ENCODE measurements at regions not wholly inside any gene's neighbourhood (a gene's known extent, or its start where the extent isn't known, plus 50 kb on each side); places are given as distances from the start of the nearest gene placed in this dataset.

DNA sequence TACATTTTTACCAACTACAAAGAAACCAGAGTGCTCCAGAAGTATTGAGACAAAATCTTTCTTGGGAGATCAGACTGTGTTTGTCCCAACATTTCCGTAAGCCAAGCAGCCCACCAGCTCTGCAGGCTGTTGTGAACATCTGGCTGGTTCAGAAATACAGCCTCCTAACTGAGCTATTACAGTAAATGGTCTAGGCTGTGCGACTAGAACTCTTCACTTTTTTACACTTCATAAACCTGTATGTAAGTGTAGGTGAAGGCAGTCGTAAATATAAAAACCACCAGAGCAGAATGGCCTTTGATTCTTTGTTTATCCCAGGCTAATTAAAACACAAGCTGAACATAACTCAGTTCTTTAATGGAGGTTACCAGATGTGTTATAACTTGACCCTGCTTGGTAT is 235.3 kb downstream of the ARRDC4 start:
- no peak for DNase-seq (ENCODE audit: low spot score)

- no peak for DNase-seq (ENCODE audit: low spot score)
These were observed 235.9 kb downstream of the ARRDC4 start for GRCh38 chr15:98196371-98196770.

DNA sequence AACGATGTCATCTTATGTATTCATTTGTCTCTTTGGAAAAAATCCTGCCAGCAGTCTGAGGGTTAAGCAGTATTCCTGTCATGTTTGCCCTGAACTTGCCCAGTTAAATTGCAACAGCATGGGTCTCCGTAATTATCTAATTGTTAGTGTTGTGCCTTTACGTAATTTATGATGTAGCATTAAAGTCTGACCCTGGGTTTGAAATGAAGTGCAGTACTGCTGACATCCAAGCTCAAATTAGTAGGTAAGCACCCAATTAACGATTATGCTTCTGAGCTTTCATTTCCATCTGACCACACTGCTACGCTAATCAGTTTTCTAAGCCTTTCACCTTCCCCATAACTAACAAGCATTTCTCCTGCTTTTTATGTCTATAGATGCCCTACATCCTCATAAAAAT is 241.8 kb downstream of the ARRDC4 start:
- DNase-seq (ENCODE audit: low spot score) = no peak

DNA sequence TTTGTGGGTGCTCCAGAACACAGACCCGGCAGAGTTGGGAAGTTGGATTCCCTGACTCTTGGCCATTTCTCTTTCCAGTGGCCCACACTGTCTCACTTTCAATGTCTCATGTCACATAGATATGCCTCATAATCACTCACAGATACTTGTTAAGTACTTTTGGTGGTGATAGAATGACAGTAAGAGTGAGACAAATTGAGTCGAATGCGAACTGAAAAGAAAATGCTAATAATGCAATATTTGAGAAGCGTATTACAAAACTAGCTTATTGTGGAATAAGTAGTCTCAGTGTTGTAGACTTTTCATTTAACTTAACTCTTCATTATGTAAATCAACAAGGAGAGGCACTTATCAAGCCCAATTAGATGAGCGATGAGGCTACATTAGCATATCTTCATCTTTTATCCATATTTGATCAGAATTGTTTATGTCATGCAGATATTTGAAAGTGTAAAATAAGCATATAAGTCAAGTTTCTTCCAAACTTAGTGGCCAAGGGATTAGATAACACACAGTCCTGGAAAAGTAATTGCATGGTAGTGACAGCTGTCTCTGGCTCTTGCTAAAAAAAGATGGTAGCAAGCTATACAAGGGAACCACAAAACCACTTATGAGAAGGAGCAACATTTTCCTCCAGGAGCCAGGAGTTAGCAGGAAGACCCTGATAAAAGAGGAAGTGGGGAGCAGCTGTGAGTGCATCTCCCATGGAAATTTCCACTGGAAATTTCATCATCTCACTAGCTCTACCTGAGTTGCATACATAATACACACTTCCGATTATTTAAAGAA is 243.6 kb downstream of the ARRDC4 start:
- DNase-seq (ENCODE audit: low spot score) = no peak

- DNase-seq (ENCODE audit: low spot score) = no peak
These were observed 247.4 kb downstream of the ARRDC4 start for GRCh38 chr15:98207928-98208327.

GRCh38 chr15:98213346-98213979 is 253.0 kb downstream of the ARRDC4 start:
- no peak for DNase-seq (ENCODE audit: low spot score)

DNA sequence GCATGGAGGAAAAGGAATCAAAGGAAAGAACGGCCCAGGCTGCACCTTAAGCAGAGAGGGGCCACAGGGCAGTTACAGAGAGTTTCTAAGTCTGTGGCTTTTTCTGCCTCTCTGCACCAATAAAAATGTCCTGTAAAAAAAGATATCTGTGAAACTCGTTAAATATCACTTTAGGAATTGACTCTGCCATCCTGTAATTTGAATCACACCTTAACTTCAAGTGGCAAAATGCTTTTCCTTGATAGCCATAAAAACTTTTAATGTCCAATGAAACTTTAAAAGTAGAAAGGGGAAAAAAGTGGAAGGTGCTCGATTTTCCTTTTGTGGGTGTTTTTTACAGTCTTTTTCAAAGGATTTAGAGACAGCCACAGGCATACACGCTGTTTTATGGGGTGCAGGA is 255.7 kb downstream of the ARRDC4 start:
- no peak for DNase-seq (ENCODE audit: low spot score)

DNA sequence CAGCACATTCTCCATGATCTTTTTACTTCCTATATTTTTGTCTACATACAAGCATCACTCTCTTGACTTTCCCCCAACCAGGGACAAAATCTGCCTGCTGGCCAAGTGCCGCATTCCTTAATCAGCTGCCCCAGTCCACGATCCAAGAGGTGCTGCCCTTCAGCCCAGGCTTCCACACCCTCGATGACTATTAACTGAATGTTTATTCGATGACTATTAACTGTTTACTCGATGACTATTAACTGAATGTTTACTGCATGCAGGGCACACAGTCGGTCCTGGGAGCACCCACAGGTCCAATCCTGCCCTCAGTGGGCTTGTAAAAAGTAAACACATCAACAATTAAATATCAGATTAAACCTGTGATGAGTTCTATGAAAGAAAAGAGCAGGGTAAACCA is 256.9 kb downstream of the ARRDC4 start:
- no peak for DNase-seq (ENCODE audit: low spot score)

- DNase-seq (ENCODE audit: low spot score) = no peak
These were observed 260.6 kb downstream of the ARRDC4 start for GRCh38 chr15:98221144-98221543.

GRCh38 chr15:98221577-98221976 is 261.1 kb downstream of the ARRDC4 start:
- DNase-seq (ENCODE audit: low spot score) = no peak

GRCh38 chr15:98226149-98226548 is 265.6 kb downstream of the ARRDC4 start:
- DNase-seq (ENCODE audit: low spot score) = no peak

- DNase-seq (ENCODE audit: low spot score) = no peak
These were observed 266.1 kb downstream of the ARRDC4 start for GRCh38 chr15:98226578-98226977.

DNA sequence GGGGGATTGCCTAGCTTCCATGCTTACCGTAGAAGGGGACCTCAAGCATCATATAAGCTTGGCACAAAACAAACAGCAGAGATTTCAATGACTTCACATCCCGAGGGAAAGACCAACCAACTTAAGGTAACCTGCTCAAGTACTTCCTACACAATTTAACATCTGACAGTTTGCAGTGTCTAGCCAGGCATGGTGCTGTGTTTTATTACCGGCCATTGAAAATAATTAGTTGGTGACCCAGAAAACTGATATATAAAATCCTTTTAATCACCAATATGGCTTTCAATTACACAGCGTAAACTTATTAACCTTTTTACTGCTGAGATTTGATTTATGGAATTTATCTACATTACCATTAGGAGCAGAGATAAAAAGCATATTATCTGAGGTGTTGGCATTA is 268.3 kb downstream of the ARRDC4 start:
- DNase-seq (ENCODE audit: low spot score) = no peak

DNA sequence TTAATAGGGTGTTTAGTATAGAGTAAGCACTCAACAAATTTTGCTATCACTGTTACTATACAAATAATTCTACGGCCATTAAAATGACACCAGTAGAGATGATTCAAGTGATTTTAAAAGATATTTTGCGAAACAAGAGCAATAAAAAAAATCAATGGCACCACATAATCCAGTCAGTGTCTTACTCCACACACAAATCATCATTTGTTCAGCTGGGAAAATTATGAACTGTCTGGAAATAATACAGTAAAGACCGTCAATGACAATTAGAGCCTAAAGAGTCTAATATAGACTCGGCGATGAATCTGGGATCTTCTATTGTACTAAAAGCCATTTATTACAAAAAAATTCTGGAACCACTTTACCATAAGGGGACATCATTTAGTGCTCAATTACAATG is 270.5 kb downstream of the ARRDC4 start:
- no peak for DNase-seq (ENCODE audit: low spot score)

GRCh38 chr15:98231696-98232440 is 271.4 kb downstream of the ARRDC4 start:
- DNase-seq (ENCODE audit: low spot score) = no peak

GRCh38 chr15:98232761-98233160 is 272.3 kb downstream of the ARRDC4 start:
- no peak for DNase-seq (ENCODE audit: low spot score)

GRCh38 chr15:98233873-98234272 is 273.4 kb downstream of the ARRDC4 start:
- no peak for DNase-seq (ENCODE audit: low spot score)

DNA sequence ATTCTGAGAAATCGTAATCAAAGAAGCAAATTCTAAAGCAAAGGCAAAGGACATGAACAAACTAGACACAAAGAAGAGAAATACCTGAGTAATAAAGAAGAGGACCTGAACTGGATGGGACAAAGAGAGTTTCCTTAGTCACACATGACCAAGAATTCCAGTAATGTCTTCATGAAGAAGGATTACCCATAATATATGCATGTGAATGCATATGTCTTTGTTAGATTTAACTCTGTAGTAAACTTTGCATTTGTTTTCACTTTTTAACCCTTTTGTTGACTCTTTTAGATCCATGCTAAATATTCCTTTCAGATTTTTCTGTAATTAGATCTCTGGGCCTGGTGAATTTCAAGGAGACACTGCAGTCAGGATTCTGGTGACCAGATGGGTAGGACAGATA is 279.8 kb downstream of the ARRDC4 start:
- DNase-seq (ENCODE audit: low spot score) = no peak

- no peak for DNase-seq (ENCODE audit: low spot score)
These were observed 280.6 kb downstream of the ARRDC4 start for GRCh38 chr15:98241032-98241554.

- no peak for DNase-seq (ENCODE audit: low spot score)
These were observed 296.8 kb downstream of the ARRDC4 start for GRCh38 chr15:98257290-98257689.

DNA sequence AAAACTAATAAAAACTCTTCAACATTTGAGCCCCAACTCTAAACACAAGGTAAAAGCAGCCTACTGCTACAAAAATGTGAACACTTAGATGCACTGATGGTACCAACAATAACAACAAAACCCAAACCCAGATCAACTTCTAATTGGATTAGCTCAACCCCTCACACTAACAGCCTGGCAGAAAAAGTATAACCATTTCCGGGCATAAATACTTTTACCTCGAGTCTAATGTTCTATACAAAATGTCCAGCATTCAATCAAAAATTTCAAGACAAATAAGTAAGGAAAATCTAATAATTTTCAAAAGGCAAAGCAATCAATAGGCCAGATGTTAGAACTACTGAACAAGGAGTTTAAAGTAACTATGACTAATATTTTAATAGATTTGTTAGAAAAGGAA is 303.3 kb downstream of the ARRDC4 start:
- no peak for DNase-seq (ENCODE audit: low spot score)

DNA sequence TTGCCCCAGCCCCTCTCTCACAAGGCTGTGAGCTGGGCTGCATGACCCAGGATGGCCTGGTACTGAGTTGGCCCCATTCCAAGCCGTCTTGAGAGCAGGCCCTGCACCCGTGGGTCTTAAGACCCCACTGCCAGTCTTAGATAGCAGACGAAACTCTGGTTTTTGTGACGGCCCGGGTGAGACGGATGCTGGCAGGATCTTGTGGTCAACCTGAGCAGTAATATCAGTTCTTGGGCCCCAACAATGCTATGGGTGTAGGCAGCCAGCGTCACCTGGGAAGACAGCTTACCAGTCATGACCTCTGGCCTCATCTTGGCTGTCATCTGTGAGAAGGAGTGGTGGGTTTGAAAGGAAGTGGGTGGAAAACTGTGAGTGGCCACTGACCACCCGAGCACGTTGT is 305.8 kb downstream of the ARRDC4 start:
- no peak for DNase-seq (ENCODE audit: low spot score)

DNA sequence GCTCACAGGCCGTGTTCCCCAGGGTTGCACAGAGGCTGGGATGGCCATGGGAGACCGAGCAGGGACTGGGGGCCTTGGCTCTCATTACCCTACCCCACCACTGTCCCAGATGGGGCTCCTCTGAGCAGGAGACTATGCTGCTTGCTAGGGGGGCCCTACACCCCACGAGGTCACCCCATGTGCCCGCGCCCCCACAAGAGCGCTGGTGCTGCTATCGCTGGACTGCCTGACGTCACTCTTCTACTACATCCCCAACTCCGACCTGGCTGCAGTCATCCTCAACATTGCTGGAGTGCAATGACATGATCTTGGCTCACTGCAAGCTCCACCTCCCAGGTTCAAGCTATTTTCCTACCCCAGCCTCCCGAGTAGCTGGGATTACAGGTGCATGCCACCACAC is 307.7 kb downstream of the ARRDC4 start:
- DNase-seq (ENCODE audit: low spot score) = no peak
